T-helper 2 cell (primary cell): ENCODE measurements at regions not wholly inside any gene's neighbourhood (a gene's known extent, or its start where the extent isn't known, plus 50 kb on each side); places are given as distances from the start of the nearest gene placed in this dataset.
A peak's percentile ranks its signal among the peaks of the same experiment; 100 is the strongest.
"Not testable (repeated sequence)": the region's sequence is repeated elsewhere in the genome, so short reads cannot be mapped to it uniquely, and the experiment has no call there.

Experiments
- DNase-seq, 5 experiments: peaks; one replicate each; pipeline versions ENCODE4 v3.0.0 to v3.0.0-alpha.2; 2012 to 2022

DNA sequence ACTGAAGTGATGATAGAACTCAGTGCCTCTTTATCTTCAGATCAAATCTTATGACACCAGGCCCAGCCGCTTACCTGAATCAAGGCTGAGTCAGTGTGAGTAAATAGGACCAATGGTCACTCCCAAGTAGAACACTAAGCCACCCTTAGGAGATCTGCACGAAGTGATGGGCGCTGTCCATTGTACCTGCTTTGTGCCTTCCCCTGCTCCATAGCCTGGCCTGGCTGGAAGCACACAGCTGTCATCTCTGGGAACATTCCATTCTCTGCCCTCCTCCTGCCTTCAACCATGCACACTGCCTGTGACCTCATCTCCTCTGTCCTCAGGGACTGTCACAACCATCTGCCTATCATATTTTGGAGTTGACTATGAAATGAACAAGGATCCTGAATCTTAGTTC lies 279.5 kb upstream of the ASIC2 start:
- no peak for DNase-seq

GRCh38 chr17:33574942-33575445 lies 281.9 kb upstream of the ASIC2 start:
- no peak for DNase-seq

GRCh38 chr17:33579740-33580139 lies 286.6 kb upstream of the ASIC2 start:
- DNase-seq: not testable (repeated sequence)

GRCh38 chr17:33580215-33580614 lies 287.1 kb upstream of the ASIC2 start:
- DNase-seq: no peak

GRCh38 chr17:33582661-33583060 lies 289.6 kb upstream of the ASIC2 start:
- no peak for DNase-seq

DNA sequence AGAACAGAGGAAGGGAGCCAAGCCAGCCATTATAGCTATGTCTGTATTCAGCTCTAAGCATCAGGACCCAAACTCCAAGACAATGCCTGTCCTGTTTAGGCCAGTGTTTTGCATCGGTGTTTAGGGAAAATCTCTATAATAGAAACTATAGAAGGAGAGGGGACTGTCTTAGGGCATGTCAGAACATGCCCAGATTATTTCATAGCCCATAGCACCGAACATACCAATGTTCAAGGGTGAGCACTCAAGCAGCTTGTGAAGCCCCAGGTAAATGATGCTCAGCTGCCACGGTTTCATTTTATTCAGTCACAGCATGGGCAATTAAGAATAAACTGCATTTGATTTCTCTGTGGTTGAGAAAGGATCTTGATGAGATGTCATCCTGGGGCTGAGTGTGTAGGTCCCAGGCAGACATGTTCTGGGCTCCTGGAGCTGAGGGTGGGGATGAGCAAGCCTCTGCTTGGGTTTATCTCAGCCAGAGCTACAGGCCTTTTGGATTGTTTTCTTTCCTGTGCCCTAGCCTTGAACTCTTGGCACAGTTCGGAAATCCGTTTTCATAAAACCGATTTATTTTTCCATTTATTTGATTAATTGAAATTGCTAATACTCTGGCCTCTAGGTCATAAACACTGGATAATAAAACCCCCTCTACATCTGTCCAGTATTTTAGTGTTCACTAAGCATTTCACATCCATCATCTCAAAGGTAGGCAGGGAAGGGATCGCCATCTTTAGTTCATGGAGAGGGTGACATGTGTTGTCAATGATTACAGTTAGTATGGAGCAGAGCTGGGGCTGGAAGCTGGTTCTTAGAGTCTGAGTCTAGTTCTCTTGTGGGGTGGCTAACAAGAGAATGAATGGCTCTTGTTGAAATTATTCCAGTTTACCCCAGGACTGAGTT lies 290.7 kb upstream of the ASIC2 start:
- DNase-seq: no peak

DNA sequence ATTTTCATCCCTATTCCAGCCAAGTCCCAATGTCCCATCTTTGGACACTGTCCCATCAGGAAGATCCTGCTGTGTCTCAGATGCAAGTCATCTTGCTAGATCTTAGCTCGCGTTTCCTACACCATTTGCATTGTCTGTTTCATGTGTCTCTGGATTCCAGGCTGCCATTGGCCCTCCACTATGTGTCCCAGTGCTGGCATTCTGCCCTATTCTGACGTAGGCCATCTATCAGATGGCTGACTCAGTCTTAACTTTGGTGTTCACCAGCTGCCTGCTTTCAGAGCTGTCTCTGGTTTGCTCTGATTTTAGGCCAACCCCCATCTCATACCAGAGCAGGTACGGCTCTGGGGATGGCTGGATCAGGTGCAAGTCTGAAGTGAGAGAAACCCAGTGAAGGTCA lies 300.9 kb upstream of the ASIC2 start:
- no peak for DNase-seq

- DNase-seq: no peak
Observed at GRCh38 chr17:33595828-33596227, 302.7 kb upstream of the ASIC2 start.

DNA sequence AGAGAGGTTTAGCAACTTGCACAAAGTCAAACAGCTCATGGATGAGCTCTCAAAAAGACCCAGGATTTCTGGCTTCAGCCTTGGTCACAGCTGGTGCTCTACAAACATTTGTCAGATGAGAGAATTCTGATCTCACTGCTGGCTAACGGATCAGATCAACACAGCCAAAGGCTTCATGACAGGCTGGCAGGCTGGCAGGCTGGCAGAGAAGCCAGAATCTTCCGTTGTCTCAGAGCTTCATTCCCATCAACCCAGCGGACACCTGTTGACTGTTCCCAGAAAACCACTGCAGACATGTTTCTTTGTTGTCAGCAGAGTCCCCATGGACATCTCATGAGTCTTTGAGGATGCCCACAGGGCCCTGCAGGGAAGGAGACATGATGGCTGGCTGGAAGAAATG lies 303.8 kb upstream of the ASIC2 start:
- DNase-seq: no peak

DNA sequence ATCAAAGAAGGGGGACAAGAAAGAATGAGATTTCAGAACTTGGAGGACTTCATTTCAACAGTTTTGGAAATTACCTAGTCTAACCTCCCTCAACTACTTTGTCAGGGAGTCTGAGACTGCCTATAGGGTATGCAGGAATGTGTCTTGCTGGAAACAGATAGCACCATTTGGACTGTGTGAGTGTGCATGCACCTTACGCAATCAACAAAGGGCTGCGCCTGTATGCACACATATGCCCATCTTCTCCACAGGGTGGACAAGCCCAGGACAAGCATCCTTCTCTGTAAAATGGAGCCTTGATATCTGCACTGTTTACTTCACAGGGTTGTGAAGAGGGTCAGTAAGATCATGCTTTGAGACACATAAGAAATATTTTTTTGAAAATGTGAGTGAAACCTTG lies 305.7 kb upstream of the ASIC2 start:
- no peak for DNase-seq

GRCh38 chr17:33602981-33603380 lies 309.9 kb upstream of the ASIC2 start:
- DNase-seq: peak in 1 of 5 experiments; percentile 19

DNA sequence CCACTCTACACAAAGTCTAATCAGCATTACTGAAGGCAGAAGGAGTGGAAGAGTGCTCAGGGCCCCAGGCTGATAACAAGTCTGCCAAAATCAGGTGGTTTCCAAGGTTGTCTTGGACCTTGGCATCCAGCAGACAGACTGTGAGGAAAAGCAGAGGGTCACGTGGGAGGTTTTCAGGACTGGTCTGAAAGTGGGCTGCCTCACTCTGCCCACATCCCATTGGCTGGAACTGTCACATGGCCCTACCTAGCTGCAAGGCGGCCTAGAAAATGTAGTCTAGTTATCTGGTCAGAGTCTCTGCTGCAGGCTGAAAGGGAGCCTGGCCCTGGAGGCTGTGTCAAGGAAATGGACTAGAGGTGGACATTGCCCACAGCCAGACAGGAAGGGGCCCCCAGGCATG lies 310.7 kb upstream of the ASIC2 start:
- DNase-seq: no peak

- no peak for DNase-seq
Observed at GRCh38 chr17:33611532-33611931, 318.4 kb upstream of the ASIC2 start.

GRCh38 chr17:33615861-33616260 lies 322.8 kb upstream of the ASIC2 start:
- DNase-seq: no peak

DNA sequence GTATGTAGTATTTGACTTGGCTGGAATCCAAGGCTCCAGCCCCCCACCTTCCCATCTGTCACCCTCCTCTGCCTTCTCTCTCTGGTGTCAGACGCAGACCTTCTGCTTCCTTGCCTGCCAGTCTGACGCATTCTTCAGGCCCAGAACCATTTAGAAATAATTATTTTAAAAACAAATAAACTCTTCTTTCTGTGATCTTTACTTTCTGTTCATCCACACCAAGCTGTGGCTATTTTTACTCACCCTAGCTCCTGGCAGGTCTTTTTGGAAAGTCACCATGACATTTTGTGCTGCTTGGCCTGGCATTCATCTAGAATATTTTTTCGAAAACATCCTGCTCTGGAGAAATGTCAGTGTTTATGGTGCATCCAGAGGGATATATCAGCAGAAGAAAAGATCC lies 330.7 kb upstream of the ASIC2 start:
- no peak for DNase-seq

DNA sequence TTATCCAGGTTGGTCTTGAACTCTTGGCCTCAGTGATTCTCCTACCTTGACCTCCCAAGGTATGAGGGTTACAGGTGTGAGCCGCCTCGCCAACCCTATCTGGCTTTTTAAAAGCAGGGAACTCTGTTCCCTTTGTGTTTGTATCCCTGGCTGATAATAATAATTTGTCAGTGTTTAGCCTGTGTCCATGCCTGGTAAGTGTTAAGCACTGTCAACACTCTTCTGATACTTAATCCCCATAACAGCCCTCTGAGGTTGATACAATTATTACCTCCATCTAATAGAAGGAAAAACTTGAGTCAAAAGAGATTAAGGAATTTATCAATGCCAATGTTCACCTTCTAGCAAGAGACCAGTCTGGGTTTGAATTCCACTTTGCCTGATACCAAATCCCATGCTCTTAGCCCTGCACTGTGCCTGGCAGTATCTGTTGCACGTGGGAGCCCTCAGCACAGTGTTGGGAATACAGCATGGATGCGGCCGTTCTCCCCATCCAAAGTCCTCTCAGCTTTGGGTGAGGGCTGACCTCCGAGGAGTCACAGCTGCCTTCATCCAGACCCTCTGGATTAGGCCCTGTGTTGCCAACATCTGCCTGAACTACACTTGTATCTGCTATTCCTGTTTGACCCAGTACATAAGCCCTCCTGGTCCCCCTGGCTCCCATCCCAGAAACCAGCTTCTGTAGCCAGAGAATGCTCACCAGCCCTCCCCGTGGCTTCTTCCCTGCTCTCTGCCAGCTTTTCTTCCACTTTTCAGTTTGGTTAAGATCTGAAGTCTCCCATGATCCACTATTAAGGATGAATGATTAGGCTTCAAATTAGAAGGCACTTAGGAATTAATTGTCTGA lies 335.6 kb upstream of the ASIC2 start:
- no peak for DNase-seq

GRCh38 chr17:33633446-33633845 lies 340.4 kb upstream of the ASIC2 start:
- no peak for DNase-seq

- DNase-seq: peak in 1 of 5 experiments; percentile 87
Observed at GRCh38 chr17:33637534-33637933, 344.4 kb upstream of the ASIC2 start.

DNA sequence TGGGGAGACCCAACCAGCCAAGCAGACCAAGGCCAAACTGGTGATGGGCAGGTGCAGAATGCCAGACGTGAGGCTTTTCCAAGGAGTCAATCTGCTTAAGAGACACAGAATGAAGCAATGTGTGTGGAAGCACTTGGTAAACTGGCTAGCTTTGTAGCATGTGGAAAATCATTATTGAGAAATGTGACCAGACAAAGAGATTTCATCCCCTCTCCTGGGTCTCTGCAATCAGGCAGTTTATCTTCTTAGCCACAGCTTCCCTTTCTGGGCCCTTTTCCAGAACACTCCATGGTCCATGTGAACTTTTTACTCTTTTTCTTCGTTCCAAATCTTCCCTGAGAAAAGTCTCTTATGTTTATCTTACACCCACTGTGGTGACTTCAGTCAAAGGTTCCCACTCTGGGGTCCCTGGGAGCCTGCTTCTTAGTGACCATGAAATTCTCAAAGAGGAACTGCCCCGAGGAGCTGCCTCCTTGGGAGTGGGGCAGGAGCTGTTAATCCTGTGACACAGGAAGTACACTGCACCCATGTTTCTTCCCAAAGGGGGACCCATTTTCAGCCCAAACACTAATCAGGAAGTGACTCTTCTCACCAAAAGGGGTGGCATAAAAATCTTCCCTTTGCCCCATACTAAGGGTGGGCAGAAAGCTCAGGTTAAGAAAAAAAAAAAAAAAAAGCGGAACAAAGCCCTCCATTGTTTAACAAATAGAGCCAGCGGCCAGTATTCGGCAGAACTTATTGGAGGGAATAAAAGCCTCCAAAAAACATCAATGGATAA lies 346.2 kb upstream of the ASIC2 start:
- DNase-seq: no peak

DNA sequence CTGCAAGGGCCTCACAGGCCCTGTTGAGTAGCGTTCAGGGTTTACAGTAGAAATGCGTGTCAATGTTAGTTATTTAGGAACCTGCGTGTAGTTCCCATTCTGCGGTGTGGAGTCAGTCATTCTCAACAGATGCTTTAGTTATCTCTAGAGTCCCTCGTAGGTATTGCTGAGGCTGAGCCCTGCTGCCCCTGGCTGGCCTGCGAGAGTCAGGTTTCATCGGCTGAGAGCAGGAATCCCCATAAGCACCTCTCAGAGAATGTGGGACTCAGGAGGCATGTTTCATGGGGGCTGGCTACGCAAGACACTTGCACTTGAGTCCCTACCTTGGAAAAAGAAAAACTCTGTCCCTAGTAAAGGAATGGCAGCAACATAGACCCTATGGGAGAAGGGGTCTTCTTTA lies 347.5 kb upstream of the ASIC2 start:
- DNase-seq: no peak

- peak in 1 of 5 experiments; percentile 27 for DNase-seq
Observed at GRCh38 chr17:33642002-33642401, 348.9 kb upstream of the ASIC2 start.

GRCh38 chr17:33647956-33648355 lies 354.9 kb upstream of the ASIC2 start:
- peak in 1 of 5 experiments; percentile 69 for DNase-seq

DNA sequence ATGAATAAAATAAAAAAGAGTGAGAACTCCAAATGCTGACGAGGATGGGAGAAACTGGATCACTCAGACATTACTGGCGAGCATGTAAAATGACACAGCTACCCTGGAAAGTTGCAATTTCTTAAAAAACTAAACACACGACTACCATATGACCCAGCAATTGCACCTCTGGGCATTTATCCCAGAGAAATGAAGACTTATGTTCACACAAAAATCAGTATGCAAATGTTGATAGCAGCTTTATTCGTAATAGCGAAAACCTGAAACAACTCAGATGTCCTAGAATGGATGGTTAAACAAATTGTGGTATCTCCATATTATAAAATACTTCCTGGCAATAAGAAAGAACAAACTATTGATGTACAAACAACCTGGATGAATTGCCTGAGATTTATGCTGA lies 357.2 kb upstream of the ASIC2 start:
- DNase-seq: no peak
